ENCODE measurements at regions not wholly inside any gene's neighbourhood (a gene's known extent, or its start where the extent isn't known, plus 50 kb on each side); places are given as distances from the start of the nearest gene placed in this dataset.

- TF ChIP-seq CTCF (IDR thresholded peaks at IDR 0.05; ENCODE audit: insufficient read depth, low read length, poor library complexity, severe bottlenecking) (no peak), EZH2phosphoT487 (conservative IDR thresholded peaks at IDR 0.05; ENCODE audit: low read length) (no peak)
Measured at GRCh38 chr5:163387589-163388343, 49.6 kb upstream of the CCNG1 start.

Measured in SU-DHL-6 (cell line).